ENCODE measurements at regions not wholly inside any gene's neighbourhood (a gene's known extent, or its start where the extent isn't known, plus 50 kb on each side); places are given as distances from the start of the nearest gene placed in this dataset.

- Mint-ChIP-seq H3K4me1 (ENCODE audit: low read depth) (no peaks in the 10 kb centered on the region), H3K27me3 (peaks cover 4% of the 10 kb centered on the region), H3K4me3 (no peak overlapping the region), H3K27ac (no peak overlapping the region), H3K9me3 (no peaks in the 10 kb centered on the region), H3K36me3 (ENCODE audit: low read depth) (no peaks in the 10 kb centered on the region)
- intact Hi-C loops (cut with micrococcal nuclease) = no loop called here
Observed at GRCh38 chr10:28913436-28914237, 236.3 kb downstream of the BAMBI start.

GRCh38 chr10:28914701-28915100 lies 237.4 kb downstream of the BAMBI start:
- Mint-ChIP-seq H3K4me3 (no peak overlapping the region), H3K27ac (no peak overlapping the region), H3K36me3 (ENCODE audit: low read depth) (no peaks in the 10 kb centered on the region), H3K4me1 (ENCODE audit: low read depth) (no peaks in the 10 kb centered on the region), H3K9me3 (no peaks in the 10 kb centered on the region), H3K27me3 (peaks cover 4% of the 10 kb centered on the region)
- intact Hi-C loops (cut with micrococcal nuclease) = no loop called here

- Mint-ChIP-seq H3K4me1 (ENCODE audit: low read depth) (no peaks in the 10 kb centered on the region), H3K9me3 (no peaks in the 10 kb centered on the region), H3K27me3 (peaks cover 5% of the 10 kb centered on the region), H3K36me3 (ENCODE audit: low read depth) (no peaks in the 10 kb centered on the region), H3K27ac (no peak overlapping the region), H3K4me3 (no peak overlapping the region)
- intact Hi-C loops (cut with micrococcal nuclease) = no loop called here
Observed at GRCh38 chr10:28915989-28916588, 238.8 kb downstream of the BAMBI start.

GRCh38 chr10:28920091-28920490 lies 242.8 kb downstream of the BAMBI start:
- intact Hi-C loops (cut with micrococcal nuclease) = no loop called here
- H3K4me1 Mint-ChIP-seq (ENCODE audit: low read depth) = no peaks in the 10 kb centered on the region
- H3K27me3 Mint-ChIP-seq = peaks cover 18% of the 10 kb centered on the region
- no peaks in the 10 kb centered on the region for H3K36me3 Mint-ChIP-seq (ENCODE audit: low read depth)
- H3K4me3 Mint-ChIP-seq = no peak overlapping the region
- no peaks in the 10 kb centered on the region for H3K9me3 Mint-ChIP-seq
- H3K27ac Mint-ChIP-seq = no peak overlapping the region

GRCh38 chr10:28922127-28922526 lies 244.8 kb downstream of the BAMBI start:
- no peaks in the 10 kb centered on the region for H3K4me1 Mint-ChIP-seq (ENCODE audit: low read depth)
- H3K27ac Mint-ChIP-seq = no peak overlapping the region
- H3K27me3 Mint-ChIP-seq = peaks cover 25% of the 10 kb centered on the region
- H3K36me3 Mint-ChIP-seq (ENCODE audit: low read depth) = no peaks in the 10 kb centered on the region
- no peaks in the 10 kb centered on the region for H3K9me3 Mint-ChIP-seq
- intact Hi-C loops (cut with micrococcal nuclease) = no loop called here
- H3K4me3 Mint-ChIP-seq = no peak overlapping the region

GRCh38 chr10:28922861-28923260 lies 245.5 kb downstream of the BAMBI start:
- Mint-ChIP-seq H3K27me3 (peaks cover 25% of the 10 kb centered on the region), H3K4me3 (no peak overlapping the region), H3K9me3 (no peaks in the 10 kb centered on the region), H3K27ac (no peak overlapping the region), H3K4me1 (ENCODE audit: low read depth) (no peaks in the 10 kb centered on the region), H3K36me3 (ENCODE audit: low read depth) (no peaks in the 10 kb centered on the region)
- intact Hi-C loops (cut with micrococcal nuclease) = no loop called here

GRCh38 chr10:28924717-28925116 lies 247.4 kb downstream of the BAMBI start:
- H3K9me3 Mint-ChIP-seq = no peaks in the 10 kb centered on the region
- H3K36me3 Mint-ChIP-seq (ENCODE audit: low read depth) = no peaks in the 10 kb centered on the region
- H3K27me3 Mint-ChIP-seq = peaks cover 25% of the 10 kb centered on the region
- intact Hi-C loops (cut with micrococcal nuclease) = no loop called here
- H3K27ac Mint-ChIP-seq = no peak overlapping the region
- no peak overlapping the region for H3K4me3 Mint-ChIP-seq
- no peaks in the 10 kb centered on the region for H3K4me1 Mint-ChIP-seq (ENCODE audit: low read depth)

GRCh38 chr10:28925121-28925663 lies 247.9 kb downstream of the BAMBI start:
- H3K36me3 Mint-ChIP-seq (ENCODE audit: low read depth) = no peaks in the 10 kb centered on the region
- no peaks in the 10 kb centered on the region for H3K9me3 Mint-ChIP-seq
- H3K4me1 Mint-ChIP-seq (ENCODE audit: low read depth) = no peaks in the 10 kb centered on the region
- peaks cover 24% of the 10 kb centered on the region for H3K27me3 Mint-ChIP-seq
- intact Hi-C loops (cut with micrococcal nuclease) = no loop called here
- H3K27ac Mint-ChIP-seq = no peak overlapping the region
- H3K4me3 Mint-ChIP-seq = no peak overlapping the region

GRCh38 chr10:28926932-28927331 lies 249.6 kb downstream of the BAMBI start:
- intact Hi-C loops (cut with micrococcal nuclease) = no loop called here
- Mint-ChIP-seq H3K4me1 (ENCODE audit: low read depth) (no peaks in the 10 kb centered on the region), H3K27ac (no peak overlapping the region), H3K36me3 (ENCODE audit: low read depth) (no peaks in the 10 kb centered on the region), H3K9me3 (no peaks in the 10 kb centered on the region), H3K27me3 (peaks cover 24% of the 10 kb centered on the region), H3K4me3 (no peak overlapping the region)

- H3K27me3 Mint-ChIP-seq = peaks cover 21% of the 10 kb centered on the region
- H3K9me3 Mint-ChIP-seq = peaks cover 2% of the 10 kb centered on the region
- H3K27ac Mint-ChIP-seq = no peak overlapping the region
- no peaks in the 10 kb centered on the region for H3K4me1 Mint-ChIP-seq (ENCODE audit: low read depth)
- H3K36me3 Mint-ChIP-seq (ENCODE audit: low read depth) = no peaks in the 10 kb centered on the region
- intact Hi-C loops (cut with micrococcal nuclease) = no loop called here
- no peak overlapping the region for H3K4me3 Mint-ChIP-seq
Observed at GRCh38 chr10:28928484-28928883, 251.2 kb downstream of the BAMBI start.

GRCh38 chr10:28929942-28930341 lies 252.6 kb downstream of the BAMBI start:
- no peak overlapping the region for H3K4me3 Mint-ChIP-seq
- H3K27me3 Mint-ChIP-seq = peaks cover 12% of the 10 kb centered on the region
- no peaks in the 10 kb centered on the region for H3K4me1 Mint-ChIP-seq (ENCODE audit: low read depth)
- no peak overlapping the region for H3K27ac Mint-ChIP-seq
- H3K36me3 Mint-ChIP-seq (ENCODE audit: low read depth) = no peaks in the 10 kb centered on the region
- intact Hi-C loops (cut with micrococcal nuclease) = no loop called here
- peaks cover 9% of the 10 kb centered on the region for H3K9me3 Mint-ChIP-seq

GRCh38 chr10:28930514-28931495 lies 253.5 kb downstream of the BAMBI start:
- Mint-ChIP-seq H3K27ac (no peak overlapping the region), H3K27me3 (peaks cover 5% of the 10 kb centered on the region), H3K36me3 (ENCODE audit: low read depth) (no peaks in the 10 kb centered on the region), H3K9me3 (peaks cover 9% of the 10 kb centered on the region), H3K4me3 (no peak overlapping the region), H3K4me1 (ENCODE audit: low read depth) (no peaks in the 10 kb centered on the region)
- intact Hi-C loops (cut with micrococcal nuclease) = no loop called here

- no peaks in the 10 kb centered on the region for H3K36me3 Mint-ChIP-seq (ENCODE audit: low read depth)
- no peak overlapping the region for H3K4me3 Mint-ChIP-seq
- peaks cover 6% of the 10 kb centered on the region for H3K27me3 Mint-ChIP-seq
- intact Hi-C loops (cut with micrococcal nuclease) = no loop called here
- no peak overlapping the region for H3K27ac Mint-ChIP-seq
- no peaks in the 10 kb centered on the region for H3K4me1 Mint-ChIP-seq (ENCODE audit: low read depth)
- peaks cover 9% of the 10 kb centered on the region for H3K9me3 Mint-ChIP-seq
Observed at GRCh38 chr10:28935061-28935460, 257.7 kb downstream of the BAMBI start.

GRCh38 chr10:28937959-28938358 lies 260.6 kb downstream of the BAMBI start:
- intact Hi-C loops (cut with micrococcal nuclease) = no loop called here
- no peak overlapping the region for H3K4me3 Mint-ChIP-seq
- H3K36me3 Mint-ChIP-seq (ENCODE audit: low read depth) = no peaks in the 10 kb centered on the region
- no peaks in the 10 kb centered on the region for H3K4me1 Mint-ChIP-seq (ENCODE audit: low read depth)
- peaks cover 9% of the 10 kb centered on the region for H3K9me3 Mint-ChIP-seq
- H3K27me3 Mint-ChIP-seq = peaks cover 6% of the 10 kb centered on the region
- H3K27ac Mint-ChIP-seq = no peak overlapping the region
